A549 (cell line): ENCODE measurements at regions not wholly inside any gene's neighbourhood (a gene's known extent, or its start where the extent isn't known, plus 50 kb on each side); places are given as distances from the start of the nearest gene placed in this dataset.

Experiments used
- CTCF ChIP-seq: fragments of >200 bp; sonication (Bioruptor Twin); formaldehyde crosslinking; IDR thresholded peaks from 3 replicates; pipeline ENCODE4 v1.5.1; 2016
- SMC3 ChIP-seq: fragments of >200 bp; sonication (Bioruptor Twin); formaldehyde crosslinking; IDR thresholded peaks from 3 replicates; pipeline ENCODE4 v1.6.1; 2018; ENCODE audit warnings: inconsistent platforms

- no peak for TF ChIP-seq CTCF
- TF ChIP-seq SMC3, result no peak
These were observed 131.9 kb upstream of the CAND1 start for GRCh38 chr12:67137256-67137655.
